ENCODE measurements at regions not wholly inside any gene's neighbourhood (a gene's known extent, or its start where the extent isn't known, plus 50 kb on each side); places are given as distances from the start of the nearest gene placed in this dataset.
"Not testable (repeated sequence)": the region's sequence is repeated elsewhere in the genome, so short reads cannot be mapped to it uniquely, and the experiment has no call there.

GRCh38 chr6:27161115-27161514, 86.4 kb upstream of the PRSS16 start:
- no peak for DNase-seq (ENCODE audit: low read depth)

DNA sequence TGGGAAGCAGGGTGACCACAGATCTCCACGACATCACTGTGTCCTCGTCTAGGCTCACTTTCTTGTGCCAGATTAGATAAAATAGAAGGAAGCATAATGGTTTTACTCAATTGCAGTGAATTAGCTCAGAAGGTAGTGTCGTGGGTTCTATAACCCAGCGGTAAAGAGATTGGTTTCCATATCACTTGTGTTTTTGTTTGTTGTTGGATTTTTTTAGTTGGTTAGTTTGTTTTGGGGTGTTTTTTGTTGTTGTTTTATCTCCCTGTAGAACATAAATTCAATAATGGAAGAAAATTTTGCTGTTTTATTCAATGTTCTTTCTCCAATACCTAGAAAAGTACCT, 85.9 kb upstream of the PRSS16 start:
- DNase-seq (ENCODE audit: low read depth) = no peak

DNA sequence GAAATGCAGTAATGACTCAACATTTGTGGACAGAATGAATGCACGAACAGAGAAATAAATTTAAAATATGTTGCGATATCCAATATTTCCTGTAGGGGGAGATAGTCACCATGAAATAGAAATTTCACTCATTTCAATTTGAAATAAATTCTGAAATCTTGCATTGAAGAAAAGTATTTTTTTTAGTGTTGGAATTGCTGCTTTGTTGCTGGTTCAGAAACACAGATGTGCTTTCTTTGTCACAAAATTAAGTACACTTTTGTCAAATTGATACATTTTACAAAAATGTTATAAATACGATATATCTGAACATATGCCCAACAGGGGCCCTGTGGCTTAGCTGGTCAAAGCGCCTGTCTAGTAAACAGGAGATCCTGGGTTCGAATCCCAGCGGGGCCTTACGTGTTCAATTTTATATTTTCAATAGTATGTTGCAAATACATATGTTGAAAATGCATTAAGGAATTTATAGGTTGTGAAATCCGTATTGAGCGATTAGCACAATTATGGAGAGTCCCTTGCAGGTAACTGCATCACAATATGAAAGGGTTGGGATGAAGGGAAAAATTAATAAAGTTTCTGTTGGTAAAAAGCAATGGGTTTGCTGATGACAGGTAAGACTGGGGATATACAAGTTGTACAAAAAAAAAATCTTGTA, 85.4 kb upstream of the PRSS16 start:
- DNase-seq (ENCODE audit: low read depth) = no peak

- DNase-seq (ENCODE audit: low read depth) = no peak
These were observed 83.7 kb upstream of the PRSS16 start for GRCh38 chr6:27163834-27164233.

DNA sequence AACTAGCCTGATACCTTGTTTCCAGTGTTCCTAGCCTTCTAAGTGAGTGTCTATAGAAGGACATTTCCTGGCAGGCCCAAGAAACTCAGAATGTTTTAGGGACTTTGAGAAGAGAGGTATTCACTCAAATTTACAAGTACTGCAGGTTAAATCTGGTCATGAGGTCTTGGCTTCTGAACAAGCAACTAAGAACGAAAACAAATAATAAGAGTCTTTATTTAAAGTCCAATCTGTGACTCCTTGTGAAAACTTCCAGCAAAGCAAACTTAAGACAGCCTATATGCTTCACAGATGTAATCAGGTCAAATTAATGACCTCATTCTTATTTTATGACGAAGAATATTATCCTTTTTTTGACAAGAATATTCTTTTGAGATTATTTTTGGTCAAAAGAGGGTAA, 79.4 kb upstream of the PRSS16 start:
- DNase-seq (ENCODE audit: low read depth) = no peak

GRCh38 chr6:27168586-27169443, 78.7 kb upstream of the PRSS16 start:
- DNase-seq (ENCODE audit: low read depth) = peak; percentile 65

DNA sequence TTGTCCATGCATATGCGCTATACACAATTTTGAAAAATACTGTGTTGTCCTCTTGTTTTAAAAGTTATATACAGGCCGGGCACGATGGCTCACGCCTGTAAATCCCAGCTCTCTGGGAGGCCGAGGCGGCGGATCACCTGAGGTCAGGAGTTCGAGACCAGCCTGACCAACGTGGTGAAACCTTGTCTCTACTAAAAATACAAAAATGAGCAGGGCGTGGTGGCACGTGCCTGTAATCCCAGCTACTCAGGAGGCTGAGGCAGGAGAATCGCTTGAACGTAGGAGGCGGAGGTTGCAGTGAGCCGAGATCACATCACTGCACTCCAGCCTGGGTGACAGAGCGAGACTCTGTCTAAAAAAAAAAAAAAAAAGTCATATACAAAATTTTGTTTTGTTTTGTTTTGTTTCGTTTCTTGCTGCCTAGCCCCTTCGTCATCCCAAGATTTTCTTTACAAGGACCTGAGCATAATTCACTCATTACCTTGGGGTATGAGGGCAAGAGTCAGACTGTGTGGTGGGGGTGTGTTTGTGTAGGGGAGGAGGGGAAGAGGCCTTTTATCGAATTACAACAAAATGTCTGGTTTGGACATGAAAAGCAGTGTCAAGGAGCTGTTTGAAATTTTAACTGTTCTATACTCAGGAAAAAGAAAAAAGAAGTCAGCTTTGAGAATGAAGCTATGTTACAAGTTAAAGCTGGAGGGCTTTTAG, 74.8 kb upstream of the PRSS16 start:
- DNase-seq (ENCODE audit: low read depth) = not testable (repeated sequence)

GRCh38 chr6:27173232-27173601, 74.3 kb upstream of the PRSS16 start:
- not testable (repeated sequence) for DNase-seq (ENCODE audit: low read depth)

GRCh38 chr6:27174958-27175357, 72.5 kb upstream of the PRSS16 start:
- no peak for DNase-seq (ENCODE audit: low read depth)

- no peak for DNase-seq (ENCODE audit: low read depth)
These were observed 71.4 kb upstream of the PRSS16 start for GRCh38 chr6:27176096-27176495.

DNA sequence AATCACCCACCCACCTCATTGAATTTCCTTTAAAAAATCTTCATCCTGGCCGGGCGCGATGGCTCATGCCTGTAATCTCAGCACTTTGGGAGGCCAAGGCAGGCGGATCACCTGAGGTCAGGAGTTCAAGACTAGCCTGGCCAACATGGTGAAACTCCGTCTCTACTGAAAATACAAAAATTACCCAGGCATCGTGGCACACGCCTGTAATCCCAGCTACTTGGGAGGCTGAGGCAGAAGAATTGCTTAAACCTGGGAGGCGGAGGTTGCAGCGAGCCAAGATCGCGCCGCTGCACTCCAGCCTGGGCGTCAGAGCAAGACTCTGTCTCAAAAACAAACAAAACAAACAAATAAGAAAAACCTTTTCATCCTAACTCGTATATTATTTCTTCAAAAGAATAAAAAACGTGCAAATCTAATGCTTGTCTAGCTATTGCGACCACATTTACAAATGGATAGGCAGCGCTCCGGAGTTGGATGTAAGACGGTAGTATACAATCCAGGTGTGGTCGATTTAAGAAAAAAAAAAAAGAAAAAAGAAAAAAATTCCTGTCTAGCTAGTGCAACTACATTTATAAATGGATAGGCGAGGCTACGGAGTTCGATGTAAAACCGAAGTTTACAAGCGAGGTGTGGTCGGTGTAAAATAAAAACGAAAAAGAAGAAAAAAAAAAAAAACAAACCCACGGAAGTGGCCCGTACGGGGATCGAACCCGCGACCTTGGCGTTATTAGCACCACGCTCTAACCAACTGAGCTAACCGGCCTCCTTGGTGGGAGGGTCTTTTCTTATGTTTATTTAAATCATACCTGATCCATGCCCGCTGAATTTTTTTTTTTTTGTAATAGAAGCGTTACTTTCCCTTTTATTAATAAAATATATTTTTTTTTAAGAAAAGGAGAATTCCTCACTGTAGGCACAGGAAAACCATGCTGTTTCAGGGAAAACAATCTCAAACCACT, 70.7 kb upstream of the PRSS16 start:
- no peak for DNase-seq (ENCODE audit: low read depth)

GRCh38 chr6:27177485-27178406, 69.8 kb upstream of the PRSS16 start:
- peak; percentile 83 for DNase-seq (ENCODE audit: low read depth)

GRCh38 chr6:27178407-27178730, 69.1 kb upstream of the PRSS16 start:
- DNase-seq (ENCODE audit: low read depth) = no peak

DNA sequence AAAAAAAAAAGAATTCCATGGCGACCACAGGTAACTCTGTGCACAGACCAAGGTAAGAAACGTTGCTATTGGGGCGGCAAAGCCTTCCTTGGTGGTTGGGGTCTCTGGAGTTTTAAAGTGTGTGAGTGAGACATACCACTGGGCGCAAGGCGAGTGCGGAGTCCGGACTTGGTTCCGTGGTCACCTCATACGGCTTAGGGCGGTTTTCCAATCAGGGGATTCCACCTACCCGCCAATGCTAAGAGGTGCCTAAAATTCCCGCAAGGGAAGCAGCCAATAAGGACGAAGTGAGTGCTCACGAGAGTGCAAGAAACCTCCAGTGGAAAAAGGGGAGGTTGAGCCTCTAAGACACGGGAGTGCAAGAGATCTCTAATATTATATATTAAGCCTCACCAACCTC, 68.6 kb upstream of the PRSS16 start:
- no peak for DNase-seq (ENCODE audit: low read depth)

- no peak for DNase-seq (ENCODE audit: low read depth)
These were observed 64.3 kb upstream of the PRSS16 start for GRCh38 chr6:27183060-27183832.

- no peak for DNase-seq (ENCODE audit: low read depth)
These were observed 60.1 kb upstream of the PRSS16 start for GRCh38 chr6:27187231-27188060.

DNA sequence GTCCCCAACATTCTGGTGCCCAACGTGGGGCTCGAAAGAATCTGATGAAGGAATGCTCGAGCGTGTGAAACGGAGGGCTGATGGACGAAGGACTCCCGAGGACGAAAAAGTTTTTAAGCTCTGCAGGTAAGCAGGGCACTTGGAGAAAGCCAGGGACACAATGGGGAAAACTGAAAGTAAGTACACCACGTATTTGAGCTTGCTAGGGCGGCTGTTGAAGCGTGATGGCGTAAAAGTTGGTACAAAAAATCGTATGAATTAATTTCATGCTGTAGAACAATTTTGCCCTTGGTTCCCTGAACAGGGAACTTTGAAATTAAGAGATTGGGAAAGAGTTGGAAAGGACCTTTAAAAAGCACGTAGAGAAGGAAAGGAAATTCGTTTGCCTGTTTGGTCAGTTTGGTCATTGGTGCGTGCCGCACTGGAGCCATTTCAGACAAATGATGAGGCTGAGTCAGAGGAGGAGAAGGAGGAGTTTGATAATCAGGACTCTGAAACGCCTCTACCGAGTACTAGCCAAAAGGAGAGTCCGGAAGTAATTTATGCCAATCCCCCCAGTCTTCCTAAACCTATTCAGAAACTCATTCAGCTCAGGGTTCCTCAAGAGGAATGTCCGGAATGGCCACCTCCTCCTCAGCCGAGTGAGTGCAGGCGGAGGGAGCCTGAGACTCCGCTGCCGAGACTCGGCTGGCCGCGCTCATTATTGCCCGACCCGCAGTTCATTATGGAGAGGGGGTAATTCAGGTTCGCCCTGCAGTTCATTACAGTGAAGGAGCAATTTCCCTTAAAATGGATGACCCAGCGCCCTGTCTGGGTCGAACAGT, 59.2 kb upstream of the PRSS16 start:
- no peak for DNase-seq (ENCODE audit: low read depth)

- no peak for DNase-seq (ENCODE audit: low read depth)
These were observed 58.5 kb upstream of the PRSS16 start for GRCh38 chr6:27188885-27189418.

All from non-pigmented ciliary epithelial cell (primary cell).